Left lung (tissue), 4 donors: ENCODE measurements at regions not wholly inside any gene's neighbourhood (a gene's known extent, or its start where the extent isn't known, plus 50 kb on each side); places are given as distances from the start of the nearest gene placed in this dataset.

Source experiments
- ATAC-seq: fragments of 200-7000 bp; cut with Tn5 transposase; one replicate; pipeline ENCODE4 v1.9.1; 2020; ENCODE audit warnings: moderate library complexity
- DNase-seq, 4 donors: peaks; one replicate each; pipeline ENCODE4 v3.0.0-alpha.2; 2013 to 2020
- H3K27ac ChIP-seq, 2 donors: fragments of 200-600 bp; sonication (generic) in 1 of 2; one replicate each; pipeline versions ENCODE4 v1.5.0 to v1.8.0; 2020 to 2021
- H3K27me3 ChIP-seq, 2 donors: fragments of 200-600 bp; sonication (generic) in 1 of 2; one replicate each; pipeline versions ENCODE4 v1.5.0 to v1.8.0; 2020 to 2021
- H3K36me3 ChIP-seq, 2 donors: fragments of 200-600 bp; sonication (generic) in 1 of 2; one replicate each; pipeline versions ENCODE4 v1.5.0 to v1.8.0; 2020 to 2021
- H3K4me1 ChIP-seq, 2 donors: fragments of 200-600 bp; one replicate each; pipeline ENCODE4 v1.8.0; 2021
- H3K4me3 ChIP-seq, 2 donors: fragments of 200-600 bp; sonication (generic) in 1 of 2; one replicate each; pipeline versions ENCODE4 v1.5.0 to v1.8.0; 2020 to 2021; ENCODE audit warnings: mild to moderate bottlenecking in 1 of 2
- H3K9me3 ChIP-seq, 2 donors: fragments of 200-600 bp; sonication (generic) in 1 of 2; one replicate each; pipeline versions ENCODE4 v1.5.0 to v1.8.0; 2020 to 2021
- intact Hi-C, 2 donors: fragments of 100-400 bp; cut with DNase I; formaldehyde crosslinking; loops; one replicate each; pipeline versions ENCODE4 v1.11.2 to v1.14.2; 2022
- TF ChIP-seq, protein P1 (sequence below), 2 donors: fragments of 200-600 bp; sonication (generic) in 1 of 2; IDR thresholded peaks; one replicate each; pipeline versions ENCODE4 v1.5.0 to v1.8.0; 2021; ENCODE audit warnings: antibody characterized with exemption in 2 of 2
- donor health status: DM: no; HTN: yes; CAD: no.
- donor health status: DM: no; HTN: no; CAD: no.

- DNase-seq (no peak), ATAC-seq (no peak)
- no peaks in the 10 kb centered on the region for H3K36me3 ChIP-seq
- TF ChIP-seq, protein P1, sequence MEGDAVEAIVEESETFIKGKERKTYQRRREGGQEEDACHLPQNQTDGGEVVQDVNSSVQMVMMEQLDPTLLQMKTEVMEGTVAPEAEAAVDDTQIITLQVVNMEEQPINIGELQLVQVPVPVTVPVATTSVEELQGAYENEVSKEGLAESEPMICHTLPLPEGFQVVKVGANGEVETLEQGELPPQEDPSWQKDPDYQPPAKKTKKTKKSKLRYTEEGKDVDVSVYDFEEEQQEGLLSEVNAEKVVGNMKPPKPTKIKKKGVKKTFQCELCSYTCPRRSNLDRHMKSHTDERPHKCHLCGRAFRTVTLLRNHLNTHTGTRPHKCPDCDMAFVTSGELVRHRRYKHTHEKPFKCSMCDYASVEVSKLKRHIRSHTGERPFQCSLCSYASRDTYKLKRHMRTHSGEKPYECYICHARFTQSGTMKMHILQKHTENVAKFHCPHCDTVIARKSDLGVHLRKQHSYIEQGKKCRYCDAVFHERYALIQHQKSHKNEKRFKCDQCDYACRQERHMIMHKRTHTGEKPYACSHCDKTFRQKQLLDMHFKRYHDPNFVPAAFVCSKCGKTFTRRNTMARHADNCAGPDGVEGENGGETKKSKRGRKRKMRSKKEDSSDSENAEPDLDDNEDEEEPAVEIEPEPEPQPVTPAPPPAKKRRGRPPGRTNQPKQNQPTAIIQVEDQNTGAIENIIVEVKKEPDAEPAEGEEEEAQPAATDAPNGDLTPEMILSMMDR (IDR thresholded peaks at IDR 0.05), result no peak
- no peak overlapping the region for H3K4me3 ChIP-seq
- H3K27me3 ChIP-seq, result no peaks in the 10 kb centered on the region
- H3K9me3 ChIP-seq, result peaks cover 0 to 5% of the 10 kb centered on the region in 2 donors
- no peaks in the 10 kb centered on the region for H3K4me1 ChIP-seq
- H3K27ac ChIP-seq, result no peak overlapping the region
- intact Hi-C loops, result no loop called here
Observed at GRCh38 chr4:137432446-137433311, 99.6 kb downstream of the PCDH18 start.

DNA sequence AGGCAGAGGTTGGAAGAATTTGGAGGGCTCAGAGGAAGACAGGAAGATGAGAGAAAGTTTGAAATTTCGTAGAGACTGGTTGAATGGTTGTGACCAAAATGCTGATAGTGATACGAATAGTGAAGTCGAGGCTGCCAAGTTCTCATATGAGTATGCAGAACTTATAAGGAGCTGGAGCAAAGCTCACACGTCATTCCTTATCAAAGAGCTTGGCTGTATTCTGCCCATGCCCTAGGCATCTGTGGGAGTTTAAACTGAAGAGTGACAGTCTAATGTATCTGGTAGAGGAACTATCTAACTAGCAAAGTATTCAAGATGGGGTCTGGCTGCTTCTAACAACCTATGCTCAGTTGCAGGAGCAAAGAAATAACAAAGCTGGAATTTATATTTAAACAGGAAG lies 102.1 kb downstream of the PCDH18 start:
- ATAC-seq, result no peak
- intact Hi-C loops, result no loop called here

GRCh38 chr4:137427411-137427810 lies 104.9 kb downstream of the PCDH18 start:
- DNase-seq (no peak), ATAC-seq (no peak)
- no peak overlapping the region for H3K4me3 ChIP-seq
- no peak overlapping the region for H3K27ac ChIP-seq
- no peaks in the 10 kb centered on the region for H3K4me1 ChIP-seq
- TF ChIP-seq, protein P1 (IDR thresholded peaks at IDR 0.05), result no peak
- peaks cover 0 to 12% of the 10 kb centered on the region in 2 donors for H3K9me3 ChIP-seq
- H3K36me3 ChIP-seq, result no peaks in the 10 kb centered on the region
- intact Hi-C loops, result no loop called here
- no peaks in the 10 kb centered on the region for H3K27me3 ChIP-seq

More for the DNA sequence above, 102.1 kb downstream of the PCDH18 start:
- TF ChIP-seq, protein P1 (IDR thresholded peaks at IDR 0.05), result no peak
- no peak for DNase-seq
- Histone ChIP-seq H3K27me3 (no peaks in the 10 kb centered on the region), H3K4me1 (no peaks in the 10 kb centered on the region), H3K9me3 (peaks cover 0 to 9% of the 10 kb centered on the region in 2 donors), H3K36me3 (no peaks in the 10 kb centered on the region), H3K4me3 (no peak overlapping the region), H3K27ac (no peak overlapping the region)

DNA sequence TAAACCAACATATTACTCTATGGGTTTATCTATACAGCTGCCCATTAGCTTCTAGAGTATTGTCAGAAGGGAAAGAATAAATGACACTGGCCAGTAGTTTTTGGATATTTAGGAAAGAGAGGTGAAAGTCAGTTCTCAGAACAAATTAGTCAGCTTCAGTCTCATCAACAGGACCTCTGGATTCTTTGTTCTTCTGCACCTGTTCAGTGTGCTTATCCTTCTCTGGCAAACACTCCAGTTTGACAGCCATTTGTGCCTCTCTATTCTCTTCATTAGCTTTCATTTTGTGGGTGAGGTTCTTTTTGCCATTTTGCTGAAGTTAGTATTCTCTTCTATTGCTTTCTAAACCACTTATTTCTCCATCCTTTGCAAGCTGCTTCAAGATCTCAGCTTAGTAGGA lies 107.0 kb downstream of the PCDH18 start:
- H3K36me3 ChIP-seq, result no peaks in the 10 kb centered on the region
- ATAC-seq (no peak), DNase-seq (no peak)
- no peaks in the 10 kb centered on the region for H3K4me1 ChIP-seq
- no peak overlapping the region for H3K4me3 ChIP-seq
- intact Hi-C loops, result no loop called here
- H3K27ac ChIP-seq, result no peak overlapping the region
- H3K9me3 ChIP-seq, result peaks cover 0 to 22% of the 10 kb centered on the region in 2 donors
- no peaks in the 10 kb centered on the region for H3K27me3 ChIP-seq
- TF ChIP-seq, protein P1 (IDR thresholded peaks at IDR 0.05), result no peak

DNA sequence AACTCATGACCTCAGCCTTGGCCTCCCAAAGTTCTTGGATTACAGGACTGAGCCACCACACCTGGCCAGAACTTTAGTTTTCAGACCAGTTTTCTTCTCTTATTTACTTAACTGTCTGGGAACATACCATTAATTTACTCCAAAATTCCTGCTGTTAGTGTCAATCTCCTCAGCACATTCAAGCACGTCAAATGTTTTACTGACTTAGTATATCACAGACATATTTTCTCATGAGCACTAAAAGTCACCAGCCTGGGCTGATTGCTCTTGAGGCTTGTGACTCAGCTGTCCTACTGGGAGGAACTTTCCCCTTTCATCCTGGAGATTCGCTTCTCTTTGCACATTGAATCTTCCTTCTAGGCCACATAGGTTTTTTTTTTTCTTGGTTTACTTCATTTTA lies 109.6 kb downstream of the PCDH18 start:
- H3K36me3 ChIP-seq, result no peaks in the 10 kb centered on the region
- H3K27me3 ChIP-seq, result no peaks in the 10 kb centered on the region
- no peak for DNase-seq
- intact Hi-C loops, result no loop called here
- H3K4me1 ChIP-seq, result no peaks in the 10 kb centered on the region
- H3K27ac ChIP-seq, result no peak overlapping the region
- H3K9me3 ChIP-seq, result peaks cover 0 to 23% of the 10 kb centered on the region in 2 donors
- H3K4me3 ChIP-seq, result no peak overlapping the region
- ATAC-seq, result no peak
- TF ChIP-seq, protein P1 (IDR thresholded peaks at IDR 0.05), result no peak
